Activated T-cell treated with anti-CD3 and anti-CD28 coated beads, Interleukin-2, amount 50 U/mL, for 72 hours (primary cell): ENCODE measurements at regions not wholly inside any gene's neighbourhood (a gene's known extent, or its start where the extent isn't known, plus 50 kb on each side); places are given as distances from the start of the nearest gene placed in this dataset.
"Not testable (repeated sequence)": the region's sequence is repeated elsewhere in the genome, so short reads cannot be mapped to it uniquely, and the experiment has no call there.

Experiments used
- ATAC-seq, 2 donors: fragments of 150-1000 bp; cut with Tn5 transposase; replicated peaks in 1 of 2; 2 replicates each; pipeline ENCODE4 v1.10.0; 2021; ENCODE audit warnings: moderate library complexity in 2 of 2, mild to moderate bottlenecking in 1 of 2
- DNase-seq, 2 donors: peaks; one replicate each; pipeline ENCODE4 v3.0.0; 2021 to 2022; ENCODE audit warnings: mixed read lengths in 1 of 2
- H3K27ac Mint-ChIP-seq: one replicate; pipeline ENCODE4 v1.8.0; 2022; ENCODE audit warnings: mild to moderate bottlenecking, moderate library complexity, mixed read lengths
- H3K27me3 Mint-ChIP-seq: one replicate; pipeline ENCODE4 v1.8.0; 2022; ENCODE audit warnings: low read depth, mixed read lengths
- H3K36me3 Mint-ChIP-seq, 2 donors: one replicate each; pipeline ENCODE4 v1.8.0; 2022; ENCODE audit warnings: mixed read lengths in 2 of 2, mild to moderate bottlenecking in 1 of 2; ENCODE audit not compliant: insufficient read depth in 2 of 2
- H3K4me1 Mint-ChIP-seq: one replicate; pipeline ENCODE4 v1.8.0; 2022; ENCODE audit warnings: low read depth, mixed read lengths
- H3K4me3 Mint-ChIP-seq, 2 donors: one replicate each; pipeline ENCODE4 v1.8.0; 2022; ENCODE audit warnings: mild to moderate bottlenecking in 2 of 2, mixed read lengths in 2 of 2, moderate library complexity in 2 of 2
- H3K9me3 Mint-ChIP-seq, 2 donors: one replicate each; pipeline ENCODE4 v1.8.0; 2022; ENCODE audit warnings: mixed read lengths in 2 of 2

DNA sequence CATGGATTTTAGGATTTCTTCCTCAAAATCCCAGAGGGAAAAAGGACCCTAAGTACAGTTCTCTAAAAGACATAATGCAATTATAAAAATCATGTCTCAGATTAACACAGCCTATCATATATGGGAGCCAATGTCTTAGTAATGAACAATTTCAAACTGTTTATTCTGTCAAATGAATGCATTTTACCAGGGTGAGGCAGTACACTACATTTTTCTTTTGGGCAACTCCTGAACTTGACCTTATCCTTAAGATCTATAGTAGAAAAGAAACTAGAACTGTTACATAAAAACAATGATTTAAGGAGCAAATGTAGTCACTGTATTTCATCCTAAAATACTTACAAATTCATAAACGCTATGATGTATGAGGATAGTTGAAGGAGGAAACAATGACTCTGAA is 226.3 kb upstream of the B3GALT2 start:
- H3K4me3 Mint-ChIP-seq, result no peak overlapping the region
- ATAC-seq, result no peak
- peak overlapping the region; percentile 90 for H3K27ac Mint-ChIP-seq
- H3K4me1 Mint-ChIP-seq, result peaks cover 39% of the 10 kb centered on the region
- H3K9me3 Mint-ChIP-seq, result peaks cover 0 to 3% of the 10 kb centered on the region in 2 donors
- no peaks in the 10 kb centered on the region for H3K27me3 Mint-ChIP-seq
- DNase-seq, result no peak
- peaks cover 0 to 3% of the 10 kb centered on the region in 2 donors for H3K36me3 Mint-ChIP-seq

DNA sequence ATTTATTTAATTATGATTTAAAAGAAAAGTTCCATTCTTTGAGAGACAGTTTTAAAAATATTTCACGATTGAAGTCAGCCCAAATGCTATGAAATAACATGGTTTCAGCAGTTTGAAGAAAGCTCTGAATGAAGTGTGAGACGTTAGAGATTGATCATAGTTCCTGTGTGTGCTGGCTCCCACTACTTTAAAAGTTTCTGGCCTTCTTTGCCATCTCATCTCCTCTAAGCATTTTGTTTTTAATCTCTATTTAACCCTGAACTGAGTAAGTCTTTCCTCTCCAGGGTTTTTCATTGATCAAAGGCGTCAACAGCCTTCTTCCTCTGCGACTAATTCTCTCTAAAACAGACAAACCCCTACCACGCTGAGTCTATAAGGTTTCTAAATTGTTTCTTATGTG is 225.3 kb upstream of the B3GALT2 start:
- peaks cover 40% of the 10 kb centered on the region for H3K4me1 Mint-ChIP-seq
- H3K9me3 Mint-ChIP-seq, result peaks cover 0 to 3% of the 10 kb centered on the region in 2 donors

DNA sequence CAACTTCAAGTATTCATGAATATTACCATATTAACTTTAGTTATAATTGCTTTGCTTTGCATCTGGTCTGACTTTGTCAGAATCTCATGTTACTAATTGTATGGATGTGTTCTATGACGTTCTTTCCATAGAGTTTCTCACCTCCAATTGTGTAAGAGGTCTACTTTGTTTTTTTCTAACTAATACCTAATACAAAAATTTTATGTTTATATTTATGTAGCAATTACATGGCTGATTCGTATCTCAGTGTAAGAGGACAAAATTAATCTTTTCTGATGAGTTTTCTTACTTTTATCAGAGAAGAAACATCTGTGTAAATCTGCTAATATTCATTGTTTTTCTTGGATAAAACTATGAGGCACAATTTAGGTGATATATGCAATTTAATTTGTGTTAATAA is 224.8 kb upstream of the B3GALT2 start:
- DNase-seq (no peak), ATAC-seq (no peak)
- Mint-ChIP-seq H3K9me3 (peaks cover 0 to 3% of the 10 kb centered on the region in 2 donors), H3K27ac (no peak overlapping the region), H3K27me3 (no peaks in the 10 kb centered on the region), H3K36me3 (peaks cover 0 to 3% of the 10 kb centered on the region in 2 donors), H3K4me1 (peaks cover 38% of the 10 kb centered on the region), H3K4me3 (no peak overlapping the region)

More for the DNA sequence above, 225.3 kb upstream of the B3GALT2 start:
- peak overlapping the region; percentile 46 to 71 for H3K4me3 Mint-ChIP-seq
- H3K27ac Mint-ChIP-seq, result peak overlapping the region; percentile 90
- ATAC-seq (peak; percentile 87 to 88), DNase-seq (no peak)
- no peaks in the 10 kb centered on the region for H3K27me3 Mint-ChIP-seq
- peaks cover 0 to 3% of the 10 kb centered on the region in 2 donors for H3K36me3 Mint-ChIP-seq

DNA sequence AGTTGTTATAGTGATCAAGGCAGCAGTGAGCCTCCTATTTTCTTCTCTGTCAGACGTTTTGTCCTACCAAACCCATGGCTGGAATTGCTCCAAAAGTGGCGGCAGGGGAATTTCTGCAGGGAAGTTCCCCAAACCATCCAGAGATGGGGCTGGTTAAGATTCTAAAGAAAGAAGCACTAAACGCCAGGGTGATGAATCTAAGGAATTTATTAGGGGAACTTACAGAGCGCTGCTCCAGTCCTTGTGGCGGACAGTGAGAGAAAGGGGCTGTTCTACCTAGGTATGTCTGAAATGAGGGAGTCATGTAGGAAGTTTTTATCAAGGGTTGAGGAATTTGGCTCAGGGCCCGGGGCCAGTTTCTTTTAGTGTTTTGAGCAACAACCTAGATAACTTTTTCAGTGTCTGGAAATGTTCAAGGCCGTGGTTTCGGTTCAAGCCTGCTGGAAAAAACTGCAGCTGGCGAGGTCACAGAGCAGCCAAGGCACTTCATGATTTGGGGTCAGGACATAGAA is 222.4 kb upstream of the B3GALT2 start:
- peak overlapping the region; percentile 83 for H3K27ac Mint-ChIP-seq
- H3K4me1 Mint-ChIP-seq, result peaks cover 38% of the 10 kb centered on the region
- ATAC-seq, result no peak
- H3K36me3 Mint-ChIP-seq, result peaks cover 0 to 3% of the 10 kb centered on the region in 2 donors
- H3K4me3 Mint-ChIP-seq, result peak overlapping the region in 1 of 2 donors; percentile 5
- H3K27me3 Mint-ChIP-seq, result no peaks in the 10 kb centered on the region
- DNase-seq, result no peak
- H3K9me3 Mint-ChIP-seq, result peaks cover 0 to 1% of the 10 kb centered on the region in 2 donors

DNA sequence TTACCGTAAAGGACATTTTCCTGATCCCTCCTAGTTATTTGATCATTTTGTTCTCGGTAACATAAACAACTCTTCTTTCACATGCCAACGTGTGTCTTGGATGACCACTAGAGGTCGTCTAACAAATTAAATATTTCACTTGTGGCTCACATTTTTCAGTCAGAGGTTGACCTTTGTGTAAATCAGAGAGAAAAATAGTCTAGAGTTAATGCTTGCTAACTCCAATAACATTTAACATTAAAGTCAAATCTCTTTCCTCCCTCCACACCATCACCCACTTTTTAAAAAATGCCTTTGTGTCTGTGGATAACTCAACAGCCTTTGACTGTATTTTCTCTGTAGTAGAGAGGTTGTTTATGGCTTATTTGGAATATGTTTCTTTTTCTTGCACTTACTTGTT is 220.5 kb upstream of the B3GALT2 start:
- DNase-seq (no peak), ATAC-seq (peak in 1 of 2 donors; percentile 38)
- Mint-ChIP-seq H3K9me3 (no peaks in the 10 kb centered on the region), H3K36me3 (no peaks in the 10 kb centered on the region), H3K4me1 (peaks cover 21% of the 10 kb centered on the region), H3K4me3 (no peak overlapping the region), H3K27me3 (no peaks in the 10 kb centered on the region), H3K27ac (no peak overlapping the region)

DNA sequence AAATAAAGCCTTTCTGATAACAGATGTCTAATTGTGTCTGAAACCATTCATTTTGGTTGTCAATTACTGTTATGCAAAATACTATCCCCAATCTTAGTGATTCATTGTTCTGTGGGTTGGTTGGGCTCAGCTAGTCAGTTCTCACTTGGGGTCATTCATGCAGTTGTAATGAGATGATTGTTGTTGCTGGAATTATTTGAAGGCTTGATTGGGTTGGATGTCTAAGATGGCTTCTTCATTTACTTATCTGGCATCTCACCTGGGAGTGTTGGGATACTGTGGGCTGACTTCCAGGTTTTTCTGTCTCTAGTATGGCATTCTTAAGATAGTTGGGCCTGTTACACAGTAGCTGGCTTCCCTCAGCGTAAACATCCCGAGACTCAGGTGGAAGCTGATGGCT is 217.8 kb upstream of the B3GALT2 start:
- H3K27ac Mint-ChIP-seq, result no peak overlapping the region
- peaks cover 15% of the 10 kb centered on the region for H3K4me1 Mint-ChIP-seq
- no peaks in the 10 kb centered on the region for H3K27me3 Mint-ChIP-seq
- ATAC-seq, result peak in 1 of 2 donors; percentile 50
- H3K9me3 Mint-ChIP-seq, result no peaks in the 10 kb centered on the region
- H3K36me3 Mint-ChIP-seq, result no peaks in the 10 kb centered on the region
- no peak for DNase-seq
- H3K4me3 Mint-ChIP-seq, result no peak overlapping the region

DNA sequence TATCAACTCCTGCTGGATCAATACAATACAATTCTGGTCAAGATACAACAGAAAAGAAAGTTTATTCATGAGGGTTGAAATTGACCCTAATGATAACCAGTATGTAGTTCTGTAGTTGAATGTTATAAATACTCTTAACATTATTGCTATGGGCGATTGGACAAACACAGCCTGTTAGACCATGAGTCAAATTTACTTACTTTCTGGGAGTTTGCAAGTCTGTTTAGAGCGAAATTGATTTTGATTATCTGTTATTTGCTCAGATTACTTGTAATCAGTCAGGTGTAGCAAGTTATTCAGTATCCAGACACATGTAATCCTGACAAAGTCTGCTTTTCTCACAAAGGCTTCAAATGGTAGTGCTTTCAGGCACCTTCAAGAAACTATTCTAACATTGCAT is 216.6 kb upstream of the B3GALT2 start:
- Mint-ChIP-seq H3K27me3 (no peaks in the 10 kb centered on the region), H3K27ac (no peak overlapping the region), H3K4me1 (peaks cover 9% of the 10 kb centered on the region), H3K4me3 (no peak overlapping the region), H3K9me3 (no peaks in the 10 kb centered on the region), H3K36me3 (no peaks in the 10 kb centered on the region)
- ATAC-seq (no peak), DNase-seq (no peak)

DNA sequence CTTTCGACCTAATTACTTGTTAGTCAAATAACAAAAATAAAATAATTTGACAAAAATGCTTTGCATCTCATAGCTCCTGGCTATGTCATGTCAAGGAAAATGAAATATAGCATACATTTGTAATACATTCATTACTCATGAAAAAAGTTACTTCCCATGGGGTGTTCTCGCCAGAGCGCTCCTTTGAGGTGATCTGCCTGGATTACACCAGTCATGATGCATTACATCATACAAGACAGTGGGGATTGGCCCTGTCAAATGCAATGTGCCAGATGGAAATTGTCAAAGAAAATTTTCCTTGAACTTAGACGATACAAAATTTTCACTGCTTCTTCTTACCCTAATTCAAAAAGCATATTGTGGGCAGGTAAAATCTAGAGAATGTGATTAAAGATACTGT is 215.6 kb upstream of the B3GALT2 start:
- Mint-ChIP-seq H3K27ac (no peak overlapping the region), H3K27me3 (no peaks in the 10 kb centered on the region), H3K4me1 (peaks cover 6% of the 10 kb centered on the region), H3K9me3 (no peaks in the 10 kb centered on the region), H3K36me3 (no peaks in the 10 kb centered on the region), H3K4me3 (no peak overlapping the region)
- ATAC-seq (no peak), DNase-seq (no peak)

DNA sequence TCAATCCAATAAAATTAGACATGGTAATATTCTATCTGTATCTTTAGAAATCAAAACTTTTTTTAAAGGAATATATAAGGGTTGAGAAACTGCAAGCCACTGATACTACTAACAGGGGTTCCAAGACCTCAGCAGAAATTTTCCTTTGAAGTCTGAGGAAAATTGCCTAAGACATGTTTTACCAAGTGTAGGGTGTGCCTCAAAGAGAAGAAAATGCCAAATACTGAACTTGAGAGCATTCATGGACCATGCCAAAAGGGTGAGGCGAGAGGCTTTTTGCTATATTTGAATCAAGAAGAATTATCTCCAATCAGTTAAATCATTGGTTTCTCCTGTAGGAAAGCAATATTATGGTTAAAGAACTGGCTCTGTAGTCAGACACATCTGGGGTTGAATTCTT is 207.9 kb upstream of the B3GALT2 start:
- Mint-ChIP-seq H3K27ac (no peak overlapping the region), H3K4me3 (no peak overlapping the region), H3K9me3 (peaks cover 4 to 6% of the 10 kb centered on the region in 2 donors), H3K27me3 (no peaks in the 10 kb centered on the region), H3K4me1 (peaks cover 5% of the 10 kb centered on the region), H3K36me3 (peaks cover 0 to 4% of the 10 kb centered on the region in 2 donors)
- DNase-seq (no peak), ATAC-seq (no peak)

DNA sequence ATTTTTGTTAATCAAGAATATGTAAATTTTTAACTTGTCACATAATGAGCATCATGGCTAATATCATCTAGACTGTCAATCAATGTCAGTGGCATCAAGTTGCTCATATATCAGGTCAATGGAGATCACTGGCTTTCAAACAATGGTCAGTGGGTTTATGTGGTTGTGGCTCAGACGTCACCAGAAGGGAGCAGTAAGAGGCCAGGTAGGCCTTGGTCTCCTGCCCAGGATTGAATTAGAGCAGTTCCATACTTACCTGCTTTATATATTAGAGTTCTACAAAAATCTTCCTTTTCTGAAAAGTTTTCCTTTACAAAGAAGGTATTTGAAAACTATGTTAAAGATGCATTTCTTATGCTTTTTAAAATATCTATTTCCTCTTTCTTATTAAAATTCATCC is 206.3 kb upstream of the B3GALT2 start:
- no peaks in the 10 kb centered on the region for H3K27me3 Mint-ChIP-seq
- no peak overlapping the region for H3K4me3 Mint-ChIP-seq
- H3K27ac Mint-ChIP-seq, result no peak overlapping the region
- H3K4me1 Mint-ChIP-seq, result peaks cover 5% of the 10 kb centered on the region
- H3K36me3 Mint-ChIP-seq, result peaks cover 2 to 4% of the 10 kb centered on the region in 2 donors
- DNase-seq (no peak), ATAC-seq (no peak)
- H3K9me3 Mint-ChIP-seq, result peaks cover 6 to 7% of the 10 kb centered on the region in 2 donors

DNA sequence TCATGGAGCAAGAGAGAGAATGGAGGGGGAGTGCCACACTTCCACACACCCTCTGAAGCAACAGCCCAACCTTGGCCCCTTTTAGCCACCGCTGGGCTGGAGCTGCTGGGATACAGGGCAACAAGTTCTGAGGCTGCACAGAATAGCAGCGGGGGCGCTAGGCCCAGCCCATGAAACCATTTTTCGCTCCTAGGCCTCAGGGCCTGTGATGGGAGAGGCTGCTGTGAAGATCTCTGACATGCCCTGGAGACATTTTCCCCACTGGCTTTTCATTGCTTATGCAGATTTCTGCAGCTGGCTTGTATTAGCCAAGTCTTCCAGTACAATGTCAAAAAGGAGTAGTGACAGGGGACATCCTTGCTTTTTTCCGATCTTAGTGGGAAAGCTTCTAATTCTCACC is 202.3 kb upstream of the B3GALT2 start:
- H3K27me3 Mint-ChIP-seq, result no peaks in the 10 kb centered on the region
- no peak overlapping the region for H3K27ac Mint-ChIP-seq
- no peak for DNase-seq
- peaks cover 0 to 2% of the 10 kb centered on the region in 2 donors for H3K36me3 Mint-ChIP-seq
- no peaks in the 10 kb centered on the region for H3K4me1 Mint-ChIP-seq
- H3K4me3 Mint-ChIP-seq, result no peak overlapping the region
- peaks cover 1 to 6% of the 10 kb centered on the region in 2 donors for H3K9me3 Mint-ChIP-seq
- ATAC-seq, result no peak

DNA sequence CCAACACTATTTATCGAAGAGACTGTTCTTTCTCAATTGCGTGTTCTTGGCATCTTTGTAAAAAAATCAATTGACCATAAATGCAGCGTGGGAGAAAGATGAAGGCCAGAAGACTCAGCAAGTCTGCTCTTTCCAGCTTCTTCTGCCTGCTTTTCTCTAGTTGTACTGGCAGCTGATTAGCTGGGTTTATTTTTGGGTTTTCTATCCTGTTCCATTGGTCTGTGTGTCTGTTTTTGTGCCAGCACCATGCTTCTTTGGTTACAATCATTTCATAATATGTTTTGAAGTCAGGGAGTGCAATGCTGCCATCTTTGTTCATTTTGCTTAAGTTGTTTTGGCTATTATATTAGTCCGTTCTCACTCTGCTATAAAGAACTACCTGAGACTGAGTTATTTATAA is 201.8 kb upstream of the B3GALT2 start:
- Mint-ChIP-seq H3K4me1 (no peaks in the 10 kb centered on the region), H3K4me3 (no peak overlapping the region), H3K36me3 (peaks cover 0 to 2% of the 10 kb centered on the region in 2 donors), H3K27me3 (no peaks in the 10 kb centered on the region), H3K9me3 (peaks cover 1 to 6% of the 10 kb centered on the region in 2 donors), H3K27ac (no peak overlapping the region)
- no peak for ATAC-seq
- no peak for DNase-seq

DNA sequence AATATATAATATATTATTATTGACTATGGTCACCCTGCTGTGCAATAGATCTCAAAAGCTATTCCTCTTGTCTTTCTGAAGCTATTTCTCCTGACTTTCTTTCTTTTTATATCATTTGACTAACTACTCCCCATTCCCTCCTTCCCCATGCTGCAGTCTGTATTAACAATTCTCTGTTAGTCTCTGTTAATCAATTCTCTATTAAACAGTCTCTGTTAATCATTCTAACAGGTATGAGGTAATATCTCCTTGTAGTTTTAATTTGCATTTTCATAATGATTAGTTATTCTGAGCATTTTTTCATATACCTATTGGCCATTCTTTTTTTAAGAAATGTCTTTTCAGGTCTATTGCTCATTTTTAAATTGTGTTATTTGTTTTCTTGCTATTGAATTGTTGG is 201.0 kb upstream of the B3GALT2 start:
- peaks cover 1 to 6% of the 10 kb centered on the region in 2 donors for H3K9me3 Mint-ChIP-seq
- DNase-seq (no peak), ATAC-seq (no peak)
- no peak overlapping the region for H3K4me3 Mint-ChIP-seq
- peaks cover 0 to 2% of the 10 kb centered on the region in 2 donors for H3K36me3 Mint-ChIP-seq
- no peaks in the 10 kb centered on the region for H3K4me1 Mint-ChIP-seq
- H3K27ac Mint-ChIP-seq, result no peak overlapping the region
- H3K27me3 Mint-ChIP-seq, result no peaks in the 10 kb centered on the region

DNA sequence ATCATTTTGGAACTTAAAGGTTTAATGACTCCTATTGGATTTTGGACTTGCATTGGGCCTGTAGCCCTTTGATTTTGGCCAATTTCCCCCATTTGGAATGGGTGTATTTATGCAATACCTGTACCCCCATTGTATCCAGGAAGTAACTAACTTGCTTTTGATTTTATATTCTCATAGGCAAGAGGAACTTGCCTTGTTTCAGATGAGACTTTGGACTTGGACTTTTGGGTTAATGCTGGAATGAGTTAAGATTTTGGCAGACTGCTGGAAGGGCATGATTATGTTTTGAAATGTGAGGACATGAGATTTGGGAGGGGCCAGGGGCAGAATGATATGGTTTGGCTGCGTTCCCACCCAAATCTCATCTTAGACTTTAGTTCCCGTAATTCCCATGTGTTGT is 192.0 kb upstream of the B3GALT2 start:
- H3K4me1 Mint-ChIP-seq, DNase-seq, ATAC-seq, H3K27ac Mint-ChIP-seq, H3K27me3 Mint-ChIP-seq, H3K9me3 Mint-ChIP-seq, H3K36me3 Mint-ChIP-seq, H3K4me3 Mint-ChIP-seq: not testable (repeated sequence)
